ENCODE measurements at regions not wholly inside any gene's neighbourhood (a gene's known extent, or its start where the extent isn't known, plus 50 kb on each side); places are given as distances from the start of the nearest gene placed in this dataset.

GRCh38 chr2:121058852-121059558 is 226.0 kb downstream of the TFCP2L1 start:
- TF ChIP-seq POLR2A (IDR thresholded peaks at IDR 0.05) (no peak), CTCF (IDR thresholded peaks at IDR 0.05) (no peak)
